Body of pancreas (tissue), 4 donors: ENCODE measurements at regions not wholly inside any gene's neighbourhood (a gene's known extent, or its start where the extent isn't known, plus 50 kb on each side); places are given as distances from the start of the nearest gene placed in this dataset.
"Not testable (repeated sequence)": the region's sequence is repeated elsewhere in the genome, so short reads cannot be mapped to it uniquely, and the experiment has no call there.

Experiments
- CTCF ChIP-seq, 7 experiments: fragments of 450-650 bp in 4 of 7; fragments of 200-600 bp in 3 of 7; sonication (generic) in 3 of 7; IDR thresholded peaks; one replicate each; pipeline ENCODE4 v1.5.1; 2016 to 2019; ENCODE audit warnings: antibody characterized with exemption in 7 of 7
- POLR2A ChIP-seq, 3 donors: fragments of 450-650 bp; IDR thresholded peaks; one replicate each; pipeline ENCODE4 v1.6.1; 2016; ENCODE audit warnings: antibody characterized with exemption in 3 of 3, mild to moderate bottlenecking in 2 of 3

GRCh38 chr2:132347041-132347780 lies 69.4 kb upstream of the GPR39 start:
- TF ChIP-seq CTCF (IDR thresholded peaks at IDR 0.05): not testable (repeated sequence)
- TF ChIP-seq POLR2A (IDR thresholded peaks at IDR 0.05): peak in 2 of 3 donors; percentile 77 to 85
